HEK293 (cell line): ENCODE measurements at regions not wholly inside any gene's neighbourhood (a gene's known extent, or its start where the extent isn't known, plus 50 kb on each side); places are given as distances from the start of the nearest gene placed in this dataset.

Experiments
- CTCF ChIP-seq: fragments of 450-650 bp; formaldehyde crosslinking; IDR thresholded peaks from 2 replicates; pipeline ENCODE4 v1.5.1; 2016; ENCODE audit warnings: missing biosample characterization, missing genetic modification characterization
- KLF8 ChIP-seq: fragments of 450-650 bp; formaldehyde crosslinking; IDR thresholded peaks from 2 replicates; pipeline ENCODE4 v1.5.1; 2016; ENCODE audit warnings: missing biosample characterization, missing genetic modification characterization
- PBX3 ChIP-seq: sonication (generic); formaldehyde crosslinking; IDR thresholded peaks from 2 replicates; pipeline ENCODE4 v1.8.1; 2022; ENCODE audit warnings: mild to moderate bottlenecking, moderate library complexity, missing genetic modification reagents
- ZIC2 ChIP-seq: fragments of 450-650 bp; formaldehyde crosslinking; IDR thresholded peaks from 2 replicates; pipeline ENCODE4 v1.5.1; 2016; ENCODE audit warnings: missing biosample characterization, missing genetic modification characterization
- ZNF121 ChIP-seq: fragments of 450-650 bp; formaldehyde crosslinking; IDR thresholded peaks from 2 replicates; pipeline ENCODE4 v1.5.1; 2016; ENCODE audit warnings: missing biosample characterization, missing genetic modification characterization
- ZNF274 ChIP-seq, 2 experiments: fragments of 200-500 bp in 1 of 2; fragments of 450-650 bp in 1 of 2; sonication (Bioruptor generic) in 1 of 2; formaldehyde crosslinking in 1 of 2; IDR thresholded peaks; 2 replicates each; pipeline versions ENCODE4 v1.5.1 to v1.6.1; 2014 to 2016; ENCODE audit warnings: borderline replicate concordance in 1 of 2, inconsistent platforms in 1 of 2, low read length in 1 of 2, missing biosample characterization in 1 of 2, missing genetic modification characterization in 1 of 2
- ZNF302 ChIP-seq: fragments of 450-650 bp; formaldehyde crosslinking; IDR thresholded peaks from 2 replicates; pipeline ENCODE4 v1.5.1; 2016; ENCODE audit warnings: missing biosample characterization, missing genetic modification characterization, low read depth
- ZNF571 ChIP-seq: fragments of 450-650 bp; formaldehyde crosslinking; IDR thresholded peaks from 2 replicates; pipeline ENCODE4 v1.5.0; 2017; ENCODE audit warnings: missing biosample characterization, missing genetic modification characterization
- ZNF664 ChIP-seq: fragments of 450-650 bp; formaldehyde crosslinking; IDR thresholded peaks from 2 replicates; pipeline ENCODE4 v1.5.1; 2016; ENCODE audit warnings: missing biosample characterization, missing genetic modification characterization

GRCh38 chr3:72033666-72034428 is 248.9 kb upstream of the PROK2 start:
- TF ChIP-seq PBX3 (CRISPR knock-in tag) (no peak), ZIC2 (tag by site-specific recombination) (no peak), ZNF571 (tag by site-specific recombination) (no peak), ZNF121 (tag by site-specific recombination) (no peak), ZNF274 (IDR thresholded peaks at IDR 0.05; ENCODE audit: low read length) (no peak), ZNF274 (tag by site-specific recombination; IDR thresholded peaks at IDR 0.05; ENCODE audit: borderline replicate concordance) (no peak), CTCF (tag by site-specific recombination) (no peak), ZNF302 (no peak), KLF8 (no peak), ZNF664 (tag by site-specific recombination) (no peak)
